ENCODE measurements at regions not wholly inside any gene's neighbourhood (a gene's known extent, or its start where the extent isn't known, plus 50 kb on each side); places are given as distances from the start of the nearest gene placed in this dataset.

DNA sequence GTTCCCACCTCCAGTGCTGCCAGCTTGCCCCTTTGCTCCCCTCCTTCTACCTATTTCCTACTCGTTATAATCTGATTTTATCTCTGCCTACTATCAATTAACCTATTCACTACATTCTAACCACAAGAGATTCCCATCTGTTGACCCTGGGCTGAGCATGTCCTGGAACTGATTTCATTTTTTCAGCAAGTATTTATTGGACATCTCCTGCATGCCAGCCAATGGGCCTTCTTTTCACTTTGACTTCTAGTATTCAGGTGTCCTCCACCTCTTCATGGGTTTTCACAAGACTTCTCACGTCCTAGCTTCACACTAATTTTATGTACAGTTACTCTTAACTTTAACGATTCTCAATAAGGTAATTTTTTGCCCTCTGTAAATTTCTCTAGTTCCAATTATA, 282.7 kb upstream of the KLHL1 start:
- TF ChIP-seq, protein P1, sequence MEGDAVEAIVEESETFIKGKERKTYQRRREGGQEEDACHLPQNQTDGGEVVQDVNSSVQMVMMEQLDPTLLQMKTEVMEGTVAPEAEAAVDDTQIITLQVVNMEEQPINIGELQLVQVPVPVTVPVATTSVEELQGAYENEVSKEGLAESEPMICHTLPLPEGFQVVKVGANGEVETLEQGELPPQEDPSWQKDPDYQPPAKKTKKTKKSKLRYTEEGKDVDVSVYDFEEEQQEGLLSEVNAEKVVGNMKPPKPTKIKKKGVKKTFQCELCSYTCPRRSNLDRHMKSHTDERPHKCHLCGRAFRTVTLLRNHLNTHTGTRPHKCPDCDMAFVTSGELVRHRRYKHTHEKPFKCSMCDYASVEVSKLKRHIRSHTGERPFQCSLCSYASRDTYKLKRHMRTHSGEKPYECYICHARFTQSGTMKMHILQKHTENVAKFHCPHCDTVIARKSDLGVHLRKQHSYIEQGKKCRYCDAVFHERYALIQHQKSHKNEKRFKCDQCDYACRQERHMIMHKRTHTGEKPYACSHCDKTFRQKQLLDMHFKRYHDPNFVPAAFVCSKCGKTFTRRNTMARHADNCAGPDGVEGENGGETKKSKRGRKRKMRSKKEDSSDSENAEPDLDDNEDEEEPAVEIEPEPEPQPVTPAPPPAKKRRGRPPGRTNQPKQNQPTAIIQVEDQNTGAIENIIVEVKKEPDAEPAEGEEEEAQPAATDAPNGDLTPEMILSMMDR (conservative IDR thresholded peaks at IDR 0.05; ENCODE audit: low read depth, low read length), result no peak
- no peak for DNase-seq (ENCODE audit: low read depth)
- H3K4me3 ChIP-seq (ENCODE audit: low read length), result no peak overlapping the region

DNA sequence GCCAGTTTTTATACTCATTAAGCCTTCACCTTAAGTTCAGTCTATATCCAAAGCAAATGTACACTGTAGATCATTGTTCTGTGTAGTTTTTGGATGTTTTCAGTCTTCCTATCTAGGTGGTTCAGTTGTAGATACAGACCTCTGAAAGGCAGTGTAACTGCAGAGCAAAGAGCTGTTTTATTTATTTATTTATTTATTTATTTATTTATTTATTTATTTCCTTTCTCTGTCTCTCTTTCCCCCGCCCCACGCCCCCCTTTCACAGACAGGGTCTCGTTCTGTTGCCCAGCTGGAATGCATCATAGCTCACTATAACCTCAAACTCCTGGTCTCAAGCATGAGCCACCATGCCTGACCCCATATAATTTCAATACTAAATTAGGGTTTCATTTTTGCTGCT, 281.8 kb upstream of the KLHL1 start:
- TF ChIP-seq, protein P1 (conservative IDR thresholded peaks at IDR 0.05; ENCODE audit: low read depth, low read length), result no peak
- DNase-seq (ENCODE audit: low read depth), result no peak
- H3K4me3 ChIP-seq (ENCODE audit: low read length), result no peak overlapping the region

DNA sequence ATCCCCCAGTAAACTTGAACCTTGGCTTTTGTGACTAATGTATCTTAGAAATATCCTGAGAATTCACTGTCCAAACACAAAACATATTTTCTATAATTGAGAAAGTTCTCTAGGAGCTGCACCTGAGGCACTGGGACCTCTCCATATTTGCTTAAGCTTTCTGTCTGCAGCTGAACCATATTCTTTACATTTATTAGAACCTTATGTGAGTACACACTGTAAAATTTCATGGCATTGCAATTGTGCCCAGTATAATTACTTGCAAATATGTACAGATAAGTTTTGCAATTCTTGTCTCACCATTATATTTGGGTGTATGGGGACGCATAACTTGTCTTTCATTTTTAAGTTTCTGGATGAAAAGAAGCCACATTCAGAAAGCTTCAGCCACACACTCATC, 280.7 kb upstream of the KLHL1 start:
- H3K4me3 ChIP-seq (ENCODE audit: low read length), result no peak overlapping the region
- DNase-seq (ENCODE audit: low read depth), result no peak
- TF ChIP-seq, protein P1 (conservative IDR thresholded peaks at IDR 0.05; ENCODE audit: low read depth, low read length), result no peak

DNA sequence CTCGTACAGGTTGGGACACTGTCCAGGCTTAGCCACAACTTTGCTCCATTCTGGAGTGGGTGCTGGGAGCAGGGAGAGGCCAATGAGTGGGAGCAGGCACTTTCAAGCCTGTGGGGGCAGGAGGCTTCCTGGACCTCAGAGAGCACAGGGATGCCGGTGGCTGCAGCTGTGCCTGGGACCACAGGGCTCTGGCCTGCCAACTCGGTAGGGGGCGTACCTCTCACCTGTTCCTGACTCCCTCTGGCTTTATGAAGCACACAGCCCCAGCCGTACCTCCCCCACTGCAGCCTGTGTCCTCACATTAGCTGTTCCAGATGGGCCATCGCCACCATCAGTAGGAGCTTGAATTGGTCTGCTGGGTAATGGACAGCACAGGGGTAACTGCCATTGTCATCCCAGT, 278.7 kb upstream of the KLHL1 start:
- TF ChIP-seq, protein P1 (conservative IDR thresholded peaks at IDR 0.05; ENCODE audit: low read depth, low read length), result no peak
- DNase-seq (ENCODE audit: low read depth), result no peak
- no peak overlapping the region for H3K4me3 ChIP-seq (ENCODE audit: low read length)

DNA sequence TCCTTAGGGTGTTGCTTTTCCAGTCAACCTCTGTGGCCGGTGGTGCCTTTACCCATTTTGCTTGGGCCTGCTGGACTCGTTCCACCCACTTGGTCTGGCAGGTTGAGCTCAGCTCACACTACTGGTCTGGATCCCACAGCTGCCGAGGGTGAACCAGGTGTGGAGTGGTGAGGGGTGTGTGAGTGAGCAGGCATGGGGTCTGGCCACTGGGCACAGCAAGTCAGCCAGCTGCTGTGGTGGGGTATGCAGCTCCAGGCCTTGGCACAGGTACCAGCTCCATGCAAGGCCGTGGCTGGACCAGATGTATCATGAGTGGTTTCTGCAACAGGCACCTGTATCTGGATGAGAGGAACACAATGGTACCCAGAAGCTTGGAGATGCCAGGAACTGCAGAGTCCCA, 277.6 kb upstream of the KLHL1 start:
- H3K4me3 ChIP-seq (ENCODE audit: low read length), result no peak overlapping the region
- no peak for DNase-seq (ENCODE audit: low read depth)
- TF ChIP-seq, protein P1 (conservative IDR thresholded peaks at IDR 0.05; ENCODE audit: low read depth, low read length), result no peak

DNA sequence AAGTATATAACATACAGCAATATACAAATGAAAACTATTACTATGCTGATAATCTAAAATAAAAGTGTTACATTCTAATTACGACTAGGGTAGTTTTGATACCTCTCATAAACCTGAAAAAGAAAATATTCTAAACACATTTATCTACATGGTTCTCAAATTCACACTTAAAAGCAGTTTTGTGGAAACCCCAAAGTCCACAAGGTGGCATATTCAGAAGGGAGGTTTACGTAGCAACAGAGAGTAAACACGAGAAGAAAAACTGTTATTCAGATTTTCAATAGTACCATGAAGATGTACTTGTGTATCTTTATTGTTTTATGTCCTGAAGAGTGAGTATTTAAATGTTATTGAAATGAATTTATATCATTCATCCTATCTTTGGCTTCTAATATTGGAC, 275.9 kb upstream of the KLHL1 start:
- no peak overlapping the region for H3K4me3 ChIP-seq (ENCODE audit: low read length)
- TF ChIP-seq, protein P1 (conservative IDR thresholded peaks at IDR 0.05; ENCODE audit: low read depth, low read length), result no peak
- DNase-seq (ENCODE audit: low read depth), result no peak

DNA sequence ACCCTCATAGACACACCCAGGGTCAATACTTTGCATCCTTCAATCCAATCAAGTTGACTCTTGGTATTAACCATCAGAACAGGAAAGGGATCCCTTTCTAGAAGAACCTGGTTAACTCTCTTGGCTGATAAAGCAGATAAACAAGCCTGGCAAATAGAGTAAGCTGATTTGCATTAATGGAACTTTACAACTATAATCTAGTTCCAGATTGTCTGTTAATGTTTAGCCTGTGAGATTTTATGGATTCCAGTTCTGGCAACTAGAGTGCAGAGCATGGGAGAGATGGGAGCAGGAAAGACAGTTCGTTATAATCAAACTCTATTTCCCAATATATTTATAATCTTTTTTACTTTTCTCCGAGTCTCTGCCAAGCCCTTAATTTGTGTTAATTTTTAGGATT, 272.6 kb upstream of the KLHL1 start:
- no peak for DNase-seq (ENCODE audit: low read depth)
- no peak overlapping the region for H3K4me3 ChIP-seq (ENCODE audit: low read length)
- TF ChIP-seq, protein P1 (conservative IDR thresholded peaks at IDR 0.05; ENCODE audit: low read depth, low read length), result no peak

All from retinal pigment epithelial cell (primary cell).